OCI-LY3 (cell line): ENCODE measurements at regions not wholly inside any gene's neighbourhood (a gene's known extent, or its start where the extent isn't known, plus 50 kb on each side); places are given as distances from the start of the nearest gene placed in this dataset.

ENCODE experiments used
- H2AFZ ChIP-seq: fragments of 200-600, 300-600 bp; shearing (Covaris generic); 2 replicates; pipeline ENCODE4 v1.6.0; 2014; ENCODE audit warnings: antibody characterized with exemption, low read depth, low read length
- H3K27ac ChIP-seq: fragments of 200-600, 300-600 bp; sonication (generic); 2 replicates; pipeline ENCODE4 v1.5.1; 2014; ENCODE audit warnings: mild to moderate bottlenecking, low read length, moderate library complexity, mixed read lengths
- H3K27me3 ChIP-seq: fragments of 200-600, 300-600 bp; sonication (generic); 2 replicates; pipeline ENCODE4 v1.6.1; 2014; ENCODE audit warnings: low read depth, low read length, mixed read lengths
- H3K36me3 ChIP-seq: fragments of 200-600, 300-600 bp; sonication (generic); replicated peaks from 2 replicates; pipeline ENCODE3; 2014; ENCODE audit warnings: low read depth, low read length, mixed read lengths
- H3K4me1 ChIP-seq: fragments of 300-600, 200-600 bp; sonication (generic); 2 replicates; pipeline ENCODE4 v1.6.1; 2014; ENCODE audit warnings: low read length, mixed read lengths
- H3K4me2 ChIP-seq: fragments of 200-600, 300-600 bp; sonication (generic); 2 replicates; pipeline ENCODE4 v1.6.1; 2014; ENCODE audit warnings: low read length, mixed read lengths
- H3K4me3 ChIP-seq: fragments of 300-600, 200-600 bp; sonication (generic); 2 replicates; pipeline ENCODE4 v1.5.1; 2014; ENCODE audit warnings: antibody characterized with exemption, mild to moderate bottlenecking, low read length, moderate library complexity
- H3K79me2 ChIP-seq: fragments of 300-600, 200-600 bp; shearing (Covaris generic); 2 replicates; pipeline ENCODE4 v1.6.1; 2014; ENCODE audit warnings: mild to moderate bottlenecking, low read length, mixed read lengths
- H3K9ac ChIP-seq: fragments of 300-600, 200-600 bp; shearing (Covaris generic); 2 replicates; pipeline ENCODE4 v1.6.0; 2014; ENCODE audit warnings: mild to moderate bottlenecking, low read length, moderate library complexity
- H3K9me3 ChIP-seq: fragments of 200-600, 300-600 bp; shearing (Covaris generic); 2 replicates; pipeline ENCODE4 v1.6.1; 2014; ENCODE audit warnings: low read length, mixed read lengths; ENCODE audit not compliant: insufficient read depth
- H4K20me1 ChIP-seq: fragments of 200-600, 300-600 bp; sonication (generic); 2 replicates; pipeline ENCODE4 v1.6.1; 2016; ENCODE audit warnings: low read length, mixed read lengths; ENCODE audit not compliant: insufficient read depth
- EZH2phosphoT487 ChIP-seq: fragments of 200-600 bp; shearing (Covaris generic); IDR thresholded peaks from 2 replicates; pipeline ENCODE4 v1.6.1; 2018; ENCODE audit warnings: antibody characterized with exemption, mixed run types, low read depth
- TF ChIP-seq, protein P1 (sequence below): fragments of 200-600, 300-600 bp; sonication (generic); IDR thresholded peaks from 2 replicates; pipeline ENCODE4 v1.5.1; 2014; ENCODE audit warnings: antibody characterized with exemption, low read length, low read depth

DNA sequence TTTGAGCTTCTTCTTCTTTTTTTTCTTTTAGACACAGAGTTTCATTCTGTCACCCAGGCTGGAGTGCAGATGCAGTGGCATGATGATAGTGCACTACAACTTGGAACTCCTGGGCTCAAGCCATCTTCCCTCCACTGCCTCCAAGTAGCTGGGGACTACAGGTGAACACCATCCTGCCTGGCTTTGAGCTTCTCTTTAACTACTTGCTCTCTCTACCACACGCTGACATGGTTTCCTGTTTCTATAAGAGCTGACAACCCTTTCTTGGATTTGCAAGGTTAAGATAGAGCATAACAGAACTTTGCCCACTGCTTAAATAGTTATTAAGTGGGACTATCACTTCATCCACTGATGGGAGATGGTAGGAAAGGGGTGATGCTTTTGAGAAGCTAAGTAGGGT lies 82.4 kb upstream of the SLC38A2 start:
- no peak overlapping the region for H3K4me2 ChIP-seq
- no peak for TF ChIP-seq EZH2phosphoT487
- TF ChIP-seq, protein P1, sequence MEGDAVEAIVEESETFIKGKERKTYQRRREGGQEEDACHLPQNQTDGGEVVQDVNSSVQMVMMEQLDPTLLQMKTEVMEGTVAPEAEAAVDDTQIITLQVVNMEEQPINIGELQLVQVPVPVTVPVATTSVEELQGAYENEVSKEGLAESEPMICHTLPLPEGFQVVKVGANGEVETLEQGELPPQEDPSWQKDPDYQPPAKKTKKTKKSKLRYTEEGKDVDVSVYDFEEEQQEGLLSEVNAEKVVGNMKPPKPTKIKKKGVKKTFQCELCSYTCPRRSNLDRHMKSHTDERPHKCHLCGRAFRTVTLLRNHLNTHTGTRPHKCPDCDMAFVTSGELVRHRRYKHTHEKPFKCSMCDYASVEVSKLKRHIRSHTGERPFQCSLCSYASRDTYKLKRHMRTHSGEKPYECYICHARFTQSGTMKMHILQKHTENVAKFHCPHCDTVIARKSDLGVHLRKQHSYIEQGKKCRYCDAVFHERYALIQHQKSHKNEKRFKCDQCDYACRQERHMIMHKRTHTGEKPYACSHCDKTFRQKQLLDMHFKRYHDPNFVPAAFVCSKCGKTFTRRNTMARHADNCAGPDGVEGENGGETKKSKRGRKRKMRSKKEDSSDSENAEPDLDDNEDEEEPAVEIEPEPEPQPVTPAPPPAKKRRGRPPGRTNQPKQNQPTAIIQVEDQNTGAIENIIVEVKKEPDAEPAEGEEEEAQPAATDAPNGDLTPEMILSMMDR: no peak
- peaks cover 14% of the 10 kb centered on the region for H3K4me1 ChIP-seq
- no peak overlapping the region for H2AFZ ChIP-seq
- no peaks in the 10 kb centered on the region for H3K36me3 ChIP-seq
- H3K27me3 ChIP-seq: no peaks in the 10 kb centered on the region
- H3K4me3 ChIP-seq: no peak overlapping the region
- H3K79me2 ChIP-seq: no peaks in the 10 kb centered on the region
- no peaks in the 10 kb centered on the region for H3K9me3 ChIP-seq
- H3K9ac ChIP-seq: no peak overlapping the region
- H3K27ac ChIP-seq: no peak overlapping the region
- no peaks in the 10 kb centered on the region for H4K20me1 ChIP-seq

- H3K4me1 ChIP-seq: peaks cover 7% of the 10 kb centered on the region
- no peak overlapping the region for H3K9ac ChIP-seq
Measured at GRCh38 chr12:46453428-46453827, 80.9 kb upstream of the SLC38A2 start.

GRCh38 chr12:46452776-46453175 lies 80.2 kb upstream of the SLC38A2 start:
- H2AFZ ChIP-seq: no peak overlapping the region
- H4K20me1 ChIP-seq: no peaks in the 10 kb centered on the region
- no peaks in the 10 kb centered on the region for H3K36me3 ChIP-seq
- no peak overlapping the region for H3K4me3 ChIP-seq
- H3K9me3 ChIP-seq: no peaks in the 10 kb centered on the region
- peaks cover 7% of the 10 kb centered on the region for H3K4me1 ChIP-seq
- no peak overlapping the region for H3K4me2 ChIP-seq
- no peak for TF ChIP-seq EZH2phosphoT487
- TF ChIP-seq, protein P1: no peak
- H3K9ac ChIP-seq: no peak overlapping the region
- no peak overlapping the region for H3K27ac ChIP-seq
- no peaks in the 10 kb centered on the region for H3K27me3 ChIP-seq
- H3K79me2 ChIP-seq: no peaks in the 10 kb centered on the region

More at GRCh38 chr12:46453428-46453827, 80.9 kb upstream of the SLC38A2 start:
- Histone ChIP-seq H4K20me1 (no peaks in the 10 kb centered on the region), H3K9me3 (no peaks in the 10 kb centered on the region), H2AFZ (no peak overlapping the region), H3K27me3 (no peaks in the 10 kb centered on the region), H3K36me3 (no peaks in the 10 kb centered on the region), H3K27ac (no peak overlapping the region), H3K4me3 (no peak overlapping the region), H3K79me2 (no peaks in the 10 kb centered on the region), H3K4me2 (no peak overlapping the region)
- no peak for TF ChIP-seq EZH2phosphoT487
- TF ChIP-seq, protein P1: no peak

- no peaks in the 10 kb centered on the region for H3K79me2 ChIP-seq
- no peaks in the 10 kb centered on the region for H4K20me1 ChIP-seq
- no peaks in the 10 kb centered on the region for H3K27me3 ChIP-seq
- no peak overlapping the region for H3K27ac ChIP-seq
- no peak overlapping the region for H3K9ac ChIP-seq
- H3K36me3 ChIP-seq: no peaks in the 10 kb centered on the region
- no peak overlapping the region for H3K4me2 ChIP-seq
- H3K9me3 ChIP-seq: no peaks in the 10 kb centered on the region
- no peak overlapping the region for H2AFZ ChIP-seq
- TF ChIP-seq, protein P1: no peak
- TF ChIP-seq EZH2phosphoT487: no peak
- H3K4me1 ChIP-seq: peaks cover 7% of the 10 kb centered on the region
- no peak overlapping the region for H3K4me3 ChIP-seq
Measured at GRCh38 chr12:46452061-46452615, 79.6 kb upstream of the SLC38A2 start.
